Nephron (organoid): ENCODE measurements at regions not wholly inside any gene's neighbourhood (a gene's known extent, or its start where the extent isn't known, plus 50 kb on each side); places are given as distances from the start of the nearest gene placed in this dataset.

Source experiments
- H3K27ac Mint-ChIP-seq, 3 experiments: 2 replicates each; pipeline ENCODE4 v1.8.0; 2020; ENCODE audit warnings: mixed read lengths in 3 of 3, mild to moderate bottlenecking in 2 of 3, moderate library complexity in 1 of 3
- H3K27me3 Mint-ChIP-seq: 2 replicates; pipeline ENCODE4 v1.8.0; 2021; ENCODE audit warnings: low read depth, mild to moderate bottlenecking, moderate library complexity, mixed read lengths
- H3K36me3 Mint-ChIP-seq: 2 replicates; pipeline ENCODE4 v1.8.0; 2020; ENCODE audit warnings: low read depth, mixed read lengths
- H3K4me1 Mint-ChIP-seq: 2 replicates; pipeline ENCODE4 v1.8.0; 2020; ENCODE audit warnings: mixed read lengths
- H3K4me3 Mint-ChIP-seq, 3 experiments: 2 replicates each; pipeline ENCODE4 v1.8.0; 2020; ENCODE audit warnings: mild to moderate bottlenecking in 3 of 3, mixed read lengths in 3 of 3, moderate library complexity in 2 of 3
- H3K9me3 Mint-ChIP-seq: 2 replicates; pipeline ENCODE4 v1.8.0; 2020; ENCODE audit warnings: mixed read lengths
- CTCF ChIP-seq, 3 experiments: fragments of 200-600 bp; sonication (generic); IDR thresholded peaks; one replicate each; pipeline ENCODE4 v1.5.0; 2021; ENCODE audit warnings: antibody characterized with exemption in 3 of 3; ENCODE audit not compliant: unreplicated experiment in 3 of 3

- no peaks in the 10 kb centered on the region for H3K36me3 Mint-ChIP-seq
- H3K27ac Mint-ChIP-seq: no peak overlapping the region
- H3K4me1 Mint-ChIP-seq: no peaks in the 10 kb centered on the region
- H3K4me3 Mint-ChIP-seq: no peak overlapping the region
- TF ChIP-seq CTCF (IDR thresholded peaks at IDR 0.05; ENCODE audit: unreplicated experiment in 3 of 3): no peak
- H3K27me3 Mint-ChIP-seq: no peaks in the 10 kb centered on the region
- peaks cover 50% of the 10 kb centered on the region for H3K9me3 Mint-ChIP-seq
Measured at GRCh38 chr6:80402266-80402665, 295.8 kb downstream of the BCKDHB start.
